HG02588 (cell line): ENCODE measurements at regions not wholly inside any gene's neighbourhood (a gene's known extent, or its start where the extent isn't known, plus 50 kb on each side); places are given as distances from the start of the nearest gene placed in this dataset.

Experiments used
- ATAC-seq: cut with Tn5 transposase; IDR thresholded peaks from one replicate; pipeline ENCODE4 v1.9.1; 2021; ENCODE audit warnings: mild to moderate bottlenecking, moderate library complexity; ENCODE audit not compliant: unreplicated experiment

DNA sequence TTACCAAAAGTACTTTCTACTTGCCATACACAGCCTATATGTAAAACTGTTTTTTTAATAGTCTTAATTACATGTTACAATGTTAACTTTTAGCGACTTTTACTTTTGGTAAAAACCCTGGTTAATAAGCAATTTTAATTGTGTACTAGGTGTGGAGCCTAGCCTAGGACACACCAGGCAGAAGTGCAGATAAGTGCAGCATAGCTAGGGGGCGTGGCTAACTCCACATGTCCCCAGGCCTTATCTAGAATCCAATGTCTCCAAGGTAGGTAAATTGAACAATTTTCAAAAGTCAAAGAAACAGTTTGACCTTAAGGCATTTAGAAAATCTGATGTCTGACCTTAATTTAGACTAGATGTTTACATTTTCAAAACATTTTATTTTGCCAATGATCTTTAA lies 858.7 kb downstream of the CCSER2 start:
- ATAC-seq, result no peak

DNA sequence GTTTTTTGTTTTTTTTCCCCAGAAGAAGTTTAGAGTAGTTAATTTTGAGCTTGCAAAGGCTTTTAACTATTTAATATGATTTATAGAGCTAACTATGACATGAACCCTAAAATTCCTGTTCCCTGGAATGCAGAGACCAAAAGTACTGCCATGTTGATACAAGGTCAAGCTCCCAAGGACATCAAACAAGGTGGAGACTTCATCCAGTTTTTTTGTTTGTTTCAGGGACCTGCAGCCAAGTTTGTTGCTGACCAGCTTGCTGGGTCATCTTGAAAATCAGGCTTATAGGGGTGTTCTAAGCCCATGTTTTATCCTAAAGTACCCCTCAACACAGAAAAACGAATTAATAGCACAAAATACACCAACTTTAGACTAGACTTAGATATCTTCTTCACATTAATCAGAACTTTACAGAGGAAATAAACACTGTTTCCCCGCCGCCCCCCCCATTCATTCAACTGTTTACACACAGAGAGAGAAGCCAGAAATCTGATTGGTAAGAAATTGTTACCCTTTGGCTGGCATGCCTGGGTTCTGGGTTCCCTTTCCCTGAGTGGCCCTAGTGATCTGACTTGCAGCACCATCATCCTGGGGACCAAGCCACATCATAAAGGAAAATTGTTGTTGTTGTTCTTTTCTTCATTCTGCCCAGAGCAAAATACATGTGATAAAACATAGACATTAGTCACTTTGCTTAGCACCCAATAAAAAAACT lies 860.5 kb downstream of the CCSER2 start:
- no peak for ATAC-seq

DNA sequence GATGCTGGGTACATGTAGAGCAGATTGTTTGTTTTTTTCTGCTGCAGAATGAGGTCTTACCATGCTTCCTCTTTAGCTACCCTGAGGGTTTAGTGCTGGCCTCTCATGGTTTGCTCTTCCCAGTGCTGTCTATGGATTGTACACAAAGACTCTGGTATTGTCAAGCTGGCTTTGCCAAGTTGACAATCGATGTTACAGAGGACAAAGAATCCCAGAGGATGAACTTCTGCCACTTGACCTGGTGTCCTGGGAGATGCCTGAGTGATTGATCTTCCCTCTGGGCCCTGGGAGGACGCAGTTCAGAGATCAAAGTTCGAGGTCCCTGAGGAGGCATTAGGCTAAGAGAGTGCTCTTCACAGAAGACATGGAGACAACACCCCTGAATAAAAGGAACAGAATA lies 865.4 kb downstream of the CCSER2 start:
- no peak for ATAC-seq

DNA sequence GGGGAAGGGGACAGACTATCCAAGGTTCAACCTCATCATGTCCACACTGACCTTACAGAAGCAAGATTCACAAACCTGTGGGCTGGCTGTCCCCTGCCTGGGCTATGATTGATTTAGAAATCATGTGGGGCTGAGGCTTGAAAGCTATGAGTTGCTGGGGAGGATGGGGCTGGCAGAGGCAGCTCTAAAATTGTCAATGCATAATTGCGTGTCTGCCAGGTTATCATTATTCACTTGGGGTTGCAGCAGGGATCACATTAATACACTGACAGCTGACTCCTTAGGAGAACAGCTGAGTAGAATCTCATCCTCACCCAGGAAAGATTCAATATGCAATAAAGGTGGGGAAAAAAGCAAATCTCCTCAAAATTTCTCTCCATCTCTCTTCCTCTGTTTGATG lies 866.3 kb downstream of the CCSER2 start:
- no peak for ATAC-seq

DNA sequence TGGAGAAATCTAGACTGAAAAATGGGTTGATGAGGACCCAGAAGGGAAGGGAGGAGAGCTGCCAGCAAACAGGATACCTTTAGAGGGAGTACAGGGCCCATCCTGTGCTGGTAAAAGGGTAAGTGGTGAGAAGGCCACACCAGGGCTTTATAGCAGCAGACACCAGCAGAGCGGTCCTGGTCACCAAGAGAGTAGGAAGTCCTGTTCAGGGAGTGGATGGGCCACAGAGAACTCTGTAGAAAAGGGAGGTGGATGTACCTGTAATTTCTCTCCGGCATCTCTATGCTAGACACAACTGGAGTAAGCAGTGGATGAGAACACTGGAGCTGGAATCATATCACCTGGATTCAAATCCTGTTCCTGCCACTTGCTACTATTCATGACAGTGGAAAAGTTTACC lies 867.2 kb downstream of the CCSER2 start:
- no peak for ATAC-seq

DNA sequence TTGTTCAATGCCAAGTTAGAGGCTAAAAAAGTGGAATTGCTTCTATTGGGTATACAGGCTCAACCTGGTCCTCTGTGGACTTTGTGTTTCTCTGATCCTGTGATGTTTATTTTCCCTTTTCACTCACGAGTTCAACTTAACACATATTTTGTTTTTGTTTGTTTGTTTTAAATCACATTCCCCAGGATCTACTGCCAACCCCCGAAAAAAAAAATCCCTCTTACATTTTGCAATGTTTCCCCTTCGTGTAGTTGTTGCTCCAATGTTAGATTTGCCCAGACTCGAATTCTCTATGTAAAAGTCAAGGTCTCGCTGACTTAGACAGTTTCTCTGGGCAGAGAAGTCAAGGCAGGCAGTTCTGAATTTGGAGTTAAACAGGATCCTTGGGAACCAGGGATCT lies 876.4 kb downstream of the CCSER2 start:
- no peak for ATAC-seq

DNA sequence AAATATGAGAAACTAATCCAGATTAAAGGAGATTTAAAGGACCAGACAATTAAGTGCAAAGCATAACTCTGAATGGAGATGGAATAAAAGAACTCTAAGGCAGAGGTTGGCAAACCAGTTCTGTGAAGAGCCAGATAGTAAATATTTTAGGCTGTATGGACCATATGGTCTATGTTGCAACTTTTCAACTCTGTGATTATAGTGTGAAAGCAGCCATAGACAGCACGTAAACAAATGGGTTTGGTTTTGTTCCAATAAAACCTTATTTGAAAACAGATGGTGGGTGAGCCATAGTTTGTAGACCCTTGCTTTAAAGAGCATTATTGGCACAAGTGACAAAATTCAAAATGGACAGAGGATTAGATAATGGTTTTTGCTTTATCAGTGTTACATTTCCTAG lies 884.1 kb downstream of the CCSER2 start:
- ATAC-seq, result no peak

DNA sequence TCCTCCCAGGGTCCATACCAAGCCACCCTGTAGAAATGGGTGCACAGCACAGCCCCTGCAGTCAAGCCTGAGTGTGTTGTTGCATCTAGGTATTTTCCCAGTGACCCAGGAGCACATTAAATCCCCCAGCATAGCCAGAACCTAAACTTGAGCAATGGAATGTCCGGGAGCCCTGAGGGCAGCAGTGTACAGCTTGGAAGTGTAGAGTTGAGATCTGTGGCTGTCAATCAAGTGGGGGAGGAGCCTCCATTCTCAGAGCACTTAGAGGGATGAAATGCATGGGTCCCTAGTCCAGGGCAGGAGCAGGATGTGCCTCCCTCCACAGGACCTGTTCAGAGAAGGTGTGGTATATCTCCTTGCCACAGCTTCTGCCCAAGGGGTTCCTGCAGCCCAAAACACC lies 885.1 kb downstream of the CCSER2 start:
- no peak for ATAC-seq

DNA sequence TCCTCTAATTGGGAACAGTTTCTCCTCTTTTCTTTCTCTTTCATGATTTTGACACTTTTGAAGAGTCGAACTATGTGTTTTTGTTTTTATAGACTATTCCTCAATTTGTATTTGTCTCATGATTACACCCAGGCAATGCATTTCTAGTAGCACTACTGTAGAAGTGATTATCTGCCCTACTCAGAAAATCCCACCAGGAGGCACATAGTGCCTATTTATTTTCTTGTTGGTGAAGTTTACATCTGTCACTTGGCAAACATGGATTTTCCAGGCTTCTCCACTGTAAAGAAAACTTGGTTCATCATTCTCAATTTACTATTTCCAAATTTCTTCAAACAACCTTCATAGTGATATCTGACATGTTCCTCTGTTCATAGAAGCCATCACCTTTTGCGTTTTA lies 893.9 kb downstream of the CCSER2 start:
- no peak for ATAC-seq

DNA sequence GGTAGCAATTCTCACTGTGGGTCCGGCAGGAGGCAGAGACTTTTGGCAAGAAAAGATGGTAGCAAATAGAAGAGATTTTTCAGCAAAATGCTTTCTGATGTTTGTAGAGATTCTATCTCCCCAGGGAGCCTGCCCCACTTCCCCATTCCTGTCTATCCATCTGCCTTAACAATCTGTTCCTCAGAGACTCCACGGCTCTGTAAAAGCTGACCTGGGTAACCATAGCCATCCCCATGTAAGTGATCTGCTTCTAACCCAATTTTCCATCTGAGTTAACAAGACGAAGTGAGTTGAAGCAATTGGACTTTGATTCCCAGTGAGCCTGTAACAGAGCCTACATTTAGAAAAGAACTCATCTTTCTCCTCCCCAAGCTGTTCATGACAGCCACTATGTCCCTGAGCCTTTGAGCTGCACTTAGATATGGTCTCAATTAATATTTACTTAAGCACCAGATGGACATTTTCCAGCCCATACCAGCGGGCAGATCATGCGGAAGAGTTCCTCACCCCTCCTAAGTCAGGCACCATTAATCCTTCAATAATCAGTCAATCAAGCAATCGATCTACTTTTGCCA lies 896.1 kb downstream of the CCSER2 start:
- no peak for ATAC-seq

DNA sequence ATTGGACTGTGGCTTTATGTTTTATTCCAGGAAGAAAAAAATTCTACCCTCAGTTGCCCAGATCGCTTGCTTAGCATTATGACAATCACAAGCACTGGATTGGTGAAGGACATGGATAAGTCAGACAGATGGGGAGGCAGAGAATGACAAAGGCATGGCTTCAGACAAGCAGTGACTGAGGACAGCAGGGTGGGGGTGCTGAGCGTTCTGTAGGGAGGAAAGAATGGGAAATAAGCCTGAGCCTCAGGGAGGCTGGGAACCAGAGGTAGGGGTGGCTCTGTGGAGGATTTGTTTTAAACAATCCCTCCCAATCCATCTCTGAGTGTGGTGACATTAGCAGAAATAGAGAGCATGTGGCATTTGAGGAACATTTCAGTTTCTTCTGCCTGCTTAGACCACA lies 896.9 kb downstream of the CCSER2 start:
- no peak for ATAC-seq

DNA sequence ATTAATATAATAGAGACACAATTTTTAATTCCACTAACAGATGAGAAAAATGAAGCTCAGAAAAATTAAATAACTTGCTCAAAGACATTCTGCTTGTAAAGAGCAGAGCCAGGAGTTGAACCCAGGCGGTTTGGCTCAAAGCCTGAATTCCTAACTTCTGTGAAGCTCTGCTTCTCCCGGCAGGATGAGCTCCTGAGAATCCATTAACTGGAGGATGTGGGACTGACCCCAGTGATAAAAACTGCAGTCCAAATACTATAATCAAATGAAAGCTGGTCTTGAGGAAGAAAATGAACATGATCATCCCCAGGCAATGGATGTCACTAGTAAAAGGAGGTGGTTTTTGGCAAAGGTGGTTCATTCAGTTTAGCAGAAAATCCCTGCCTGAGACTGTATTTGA lies 898.2 kb downstream of the CCSER2 start:
- ATAC-seq, result no peak

DNA sequence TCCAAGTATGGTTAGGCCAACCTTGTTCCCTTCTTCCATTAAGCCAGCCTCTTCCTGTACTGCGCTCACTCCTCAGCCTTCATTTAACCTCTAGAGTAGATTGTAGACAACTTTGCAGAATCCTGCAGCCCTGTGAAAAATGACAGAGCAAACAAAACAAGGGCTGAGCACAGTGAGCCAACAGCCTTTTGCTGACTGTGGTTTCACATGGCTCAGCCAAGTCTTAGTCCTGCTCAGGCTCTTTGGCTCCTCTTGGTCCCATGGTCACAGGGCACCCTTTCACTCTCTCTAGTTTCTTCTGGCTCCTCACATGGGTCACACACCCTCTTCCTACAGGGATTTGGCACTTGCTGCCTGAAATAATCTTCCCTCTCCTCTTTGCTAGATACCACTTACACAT lies 900.3 kb downstream of the CCSER2 start:
- no peak for ATAC-seq

DNA sequence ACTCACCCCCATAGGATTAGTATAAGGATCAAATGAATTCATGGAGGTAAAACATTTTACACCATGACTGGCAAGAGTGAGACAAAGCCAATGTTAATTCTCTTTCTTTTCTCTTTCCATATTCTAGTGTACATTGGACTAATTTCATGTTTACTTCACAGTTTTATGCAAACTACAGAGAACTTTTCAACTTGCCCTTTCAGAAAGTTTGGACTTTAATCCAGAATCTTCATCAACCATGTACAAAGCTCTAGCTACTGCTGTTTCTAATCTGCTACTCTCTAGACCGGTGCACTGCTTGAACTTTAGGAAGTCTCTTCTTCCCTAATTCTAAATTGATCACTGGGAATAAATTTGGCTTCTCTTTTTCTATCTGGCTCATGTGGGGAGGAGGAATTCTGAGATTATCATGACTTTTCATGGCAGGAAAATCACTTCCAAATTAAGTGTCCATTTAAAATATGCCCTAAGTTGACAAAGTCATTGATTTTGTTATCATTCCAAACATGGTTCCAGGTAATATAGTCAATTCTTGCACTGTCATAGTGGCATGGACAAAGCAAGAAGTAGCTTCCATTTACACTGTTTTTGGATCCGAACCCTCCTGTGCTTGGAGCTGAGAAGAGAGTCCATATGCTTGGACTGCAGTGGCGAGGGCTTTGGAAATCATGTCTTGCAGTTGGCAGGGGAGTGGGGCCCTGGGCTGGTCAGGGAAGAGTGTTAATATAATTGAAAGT lies 903.3 kb downstream of the CCSER2 start:
- ATAC-seq, result no peak

DNA sequence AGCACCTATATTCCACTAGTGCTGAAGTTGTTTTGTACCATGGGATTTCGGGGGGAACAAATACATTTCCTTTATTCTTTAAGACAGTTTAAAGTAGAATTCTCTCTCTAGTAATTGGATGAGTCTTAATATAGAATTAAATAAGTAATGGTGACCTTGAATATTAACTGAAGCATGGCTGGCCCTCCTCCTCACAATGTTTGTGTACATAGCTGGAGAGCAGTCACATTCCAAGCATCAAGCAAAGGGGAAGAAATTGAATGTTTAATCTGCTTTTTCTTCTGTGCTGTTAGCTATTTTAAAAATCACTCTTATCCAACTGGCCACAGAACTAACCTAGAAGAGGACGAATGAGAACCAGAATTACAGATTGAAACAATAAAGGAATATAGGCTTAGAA lies 906.9 kb downstream of the CCSER2 start:
- no peak for ATAC-seq

DNA sequence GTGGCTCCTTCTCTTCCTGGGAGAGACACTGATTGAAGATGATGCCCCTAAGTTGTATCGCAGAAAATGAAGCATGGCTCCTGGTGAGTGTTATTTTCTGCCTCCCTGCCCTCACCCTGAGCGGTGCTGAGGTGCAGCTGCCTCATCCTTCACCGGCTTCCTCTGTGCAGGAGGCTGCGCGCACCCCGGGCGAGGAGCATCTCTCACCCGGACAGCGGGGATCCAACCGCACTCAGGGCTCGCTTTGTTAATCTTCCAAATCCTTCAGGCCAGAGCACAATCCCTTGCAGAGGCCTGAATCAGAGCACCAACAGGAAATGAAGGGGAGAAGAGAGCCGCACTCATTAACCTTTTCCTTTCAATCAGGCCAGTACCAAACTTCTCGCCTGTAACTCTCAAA lies 910.3 kb downstream of the CCSER2 start:
- no peak for ATAC-seq

DNA sequence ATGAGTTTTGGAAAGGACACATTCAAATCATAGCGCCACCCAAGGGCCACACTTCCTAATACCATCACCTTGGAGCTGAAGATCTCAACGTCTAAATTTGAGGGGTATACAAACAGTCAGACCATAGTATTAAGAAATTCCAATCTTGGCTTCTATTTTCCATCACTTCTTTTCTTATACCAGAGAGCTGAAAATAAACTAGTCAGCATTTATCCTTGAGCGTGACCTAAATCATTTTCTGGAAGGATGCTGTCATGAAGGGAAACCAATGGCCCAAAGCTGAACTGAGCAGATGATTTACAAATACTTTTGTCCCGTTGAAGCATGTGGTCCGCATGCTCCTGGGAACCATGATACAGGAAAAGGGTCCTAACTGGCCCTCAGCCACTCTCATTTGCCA lies 921.9 kb downstream of the CCSER2 start:
- no peak for ATAC-seq

DNA sequence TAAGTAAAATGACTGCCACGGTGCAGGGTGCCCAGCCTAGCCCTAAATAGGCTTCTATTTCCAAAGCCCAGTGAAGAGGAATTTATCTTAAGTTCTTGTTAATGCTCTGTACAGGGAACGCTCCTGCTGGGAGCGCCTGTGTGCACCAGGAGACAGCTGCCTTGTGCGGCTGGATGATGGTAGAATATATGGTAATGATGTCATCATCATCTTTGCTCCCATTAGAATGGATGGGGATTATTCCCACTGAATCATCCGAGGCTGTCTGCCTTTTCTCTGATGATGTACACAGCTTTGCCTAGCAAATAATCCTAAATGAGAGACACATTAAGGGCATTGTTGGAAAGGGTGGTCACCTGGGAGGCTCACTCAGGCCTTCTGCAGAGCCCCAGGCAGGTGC lies 928.1 kb downstream of the CCSER2 start:
- ATAC-seq, result no peak

DNA sequence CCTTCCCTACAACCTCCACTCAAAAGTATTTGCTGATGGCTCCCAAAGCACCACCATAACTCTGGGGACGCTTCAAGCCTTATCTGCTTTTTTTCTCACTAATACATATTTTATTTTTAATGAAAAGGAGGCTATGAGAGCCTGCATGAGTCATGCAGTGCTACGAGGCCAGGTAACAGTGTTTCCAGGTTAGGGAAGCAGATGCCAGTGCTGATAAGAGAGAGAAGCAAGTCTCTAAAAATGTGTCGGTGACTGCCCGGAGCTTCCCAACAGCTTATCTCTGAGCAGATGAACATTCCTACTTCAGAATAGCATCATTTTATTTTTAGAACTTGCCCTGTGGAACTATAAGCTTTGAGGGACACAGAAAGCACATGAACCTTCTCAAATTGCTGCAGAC lies 931.5 kb downstream of the CCSER2 start:
- no peak for ATAC-seq

DNA sequence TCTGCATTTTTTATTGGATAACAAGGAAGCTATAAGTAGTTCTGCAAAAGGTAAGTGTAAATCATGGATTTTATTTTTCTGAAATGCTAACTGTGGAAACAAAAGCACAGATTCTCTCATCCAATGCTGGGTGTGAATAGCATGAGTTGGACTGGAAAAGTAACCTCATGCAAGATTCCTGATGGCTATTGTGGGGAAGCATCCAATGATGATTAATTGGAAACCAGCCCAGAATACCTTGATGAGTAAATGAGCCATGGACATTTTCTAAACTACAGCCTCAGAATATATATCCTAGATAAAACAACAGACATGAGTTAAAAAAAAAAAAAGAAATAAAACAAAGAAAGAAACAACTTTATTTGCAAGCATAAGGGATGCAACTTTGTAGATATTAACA lies 934.6 kb downstream of the CCSER2 start:
- no peak for ATAC-seq

DNA sequence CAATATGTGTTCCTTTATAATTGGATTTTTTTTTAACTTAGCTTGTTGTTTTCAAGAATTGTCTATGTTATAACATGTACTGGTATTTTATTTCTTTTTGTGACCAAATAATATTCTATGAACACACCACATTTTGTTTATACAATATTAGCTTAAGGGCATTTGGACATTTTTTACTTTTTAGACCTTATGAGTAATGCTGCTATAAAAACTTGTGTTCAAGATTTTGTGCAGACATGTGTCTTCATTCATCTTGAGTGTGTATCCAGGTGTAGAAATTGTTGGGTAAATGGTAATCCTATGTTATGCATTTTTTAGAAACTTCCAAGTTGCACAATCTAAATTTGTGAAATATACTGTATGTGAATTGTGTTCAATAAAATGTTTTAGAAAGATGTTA lies 936.7 kb downstream of the CCSER2 start:
- ATAC-seq, result no peak

DNA sequence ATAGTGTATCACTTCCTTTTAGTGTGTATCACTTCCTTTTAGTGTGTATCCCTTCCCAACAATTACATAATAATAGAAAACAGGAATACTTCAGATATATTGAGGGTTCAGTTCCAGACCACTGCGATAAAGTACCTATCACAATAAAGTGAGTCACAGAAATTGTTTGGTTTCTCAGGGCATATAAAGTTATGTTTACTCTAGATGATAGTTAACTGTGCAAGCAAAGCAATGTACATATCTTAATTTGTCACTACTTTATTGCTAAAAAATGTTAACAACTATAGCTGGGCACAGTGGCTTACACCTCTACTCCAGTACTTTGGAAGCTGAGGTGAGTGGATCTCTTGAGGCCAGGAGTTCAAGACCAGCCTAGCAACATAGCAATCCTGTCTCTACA lies 938.4 kb downstream of the CCSER2 start:
- no peak for ATAC-seq
